EH (cell line): ENCODE measurements at regions not wholly inside any gene's neighbourhood (a gene's known extent, or its start where the extent isn't known, plus 50 kb on each side); places are given as distances from the start of the nearest gene placed in this dataset.
A peak's percentile ranks its signal among the peaks of the same experiment; 100 is the strongest.
"Not testable (repeated sequence)": the region's sequence is repeated elsewhere in the genome, so short reads cannot be mapped to it uniquely, and the experiment has no call there.

Source experiments
- DNase-seq: peaks from one replicate; pipeline ENCODE4 v3.0.0-alpha.2; 2015; ENCODE audit warnings: low read depth

DNA sequence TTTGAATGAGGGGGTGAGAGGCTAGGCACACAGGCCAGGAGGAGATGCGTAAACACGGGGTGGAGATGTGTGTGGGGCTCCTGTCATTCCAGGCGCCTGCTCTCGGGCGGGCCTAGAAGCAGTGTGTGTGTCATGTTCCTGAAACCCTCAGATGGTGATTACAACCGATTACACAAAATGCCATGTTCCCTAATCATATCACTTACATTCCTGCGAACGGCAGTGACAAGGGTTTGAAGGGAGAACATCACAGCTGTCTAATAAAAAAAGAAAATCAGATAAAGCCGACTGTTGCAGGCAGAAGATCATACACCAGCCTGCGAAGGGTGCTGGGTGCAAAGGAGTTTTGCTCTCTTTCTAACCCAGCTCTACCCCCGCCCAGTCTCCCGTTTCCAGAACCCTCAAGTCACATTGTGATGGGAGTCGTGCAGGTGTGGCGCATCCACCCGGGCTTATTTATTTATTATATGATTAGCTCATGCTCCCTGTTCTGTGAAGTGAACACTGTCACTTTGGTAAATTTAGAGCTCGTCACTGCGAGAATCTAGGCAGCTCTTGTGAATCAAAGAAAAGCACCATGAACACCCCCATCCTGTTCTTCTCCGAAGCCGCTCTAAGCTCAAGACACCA lies 140.3 kb downstream of the NR2F2 start:
- DNase-seq: no peak

GRCh38 chr15:96472681-96473080 lies 142.2 kb downstream of the NR2F2 start:
- DNase-seq: no peak

DNA sequence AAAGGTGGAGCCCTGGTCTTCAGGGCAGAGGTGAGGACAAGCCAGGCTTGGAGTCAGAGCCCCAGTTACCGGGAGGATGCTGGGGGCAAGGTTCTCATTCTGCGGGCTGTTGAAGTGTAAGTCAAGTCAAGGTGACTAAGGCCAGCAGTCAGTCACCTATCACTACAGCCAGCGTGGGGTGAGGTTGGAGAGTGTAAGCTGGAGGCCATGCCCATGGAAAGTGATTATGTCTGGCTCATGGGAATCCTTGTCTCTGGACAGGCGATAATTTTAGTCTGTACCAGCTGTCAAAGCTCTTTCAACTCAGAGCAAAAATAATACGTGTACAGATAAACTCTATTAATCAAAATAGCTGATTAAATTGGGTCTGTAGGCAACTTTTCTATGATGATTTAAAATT lies 143.1 kb downstream of the NR2F2 start:
- no peak for DNase-seq

DNA sequence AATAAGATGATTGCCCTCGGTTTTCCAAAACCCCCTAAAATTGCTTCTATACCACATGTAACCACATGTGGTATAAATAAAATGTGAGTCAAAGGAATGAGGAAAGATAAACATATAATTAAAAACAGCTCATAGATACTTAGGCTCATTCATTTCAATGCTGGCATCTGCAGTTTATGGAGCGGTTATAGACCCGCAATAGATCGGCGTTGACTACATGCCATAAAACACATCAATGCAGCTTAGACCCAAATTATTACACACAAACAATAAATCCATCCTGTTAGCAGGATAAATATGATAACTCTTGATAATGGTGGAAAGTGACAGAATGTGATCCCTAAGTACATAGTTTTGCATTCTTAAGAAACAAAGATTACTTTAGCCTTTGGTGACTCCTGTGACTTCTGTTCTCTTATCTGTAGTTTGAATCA lies 143.7 kb downstream of the NR2F2 start:
- DNase-seq: no peak

GRCh38 chr15:96477227-96477626 lies 146.7 kb downstream of the NR2F2 start:
- DNase-seq: no peak

- DNase-seq: not testable (repeated sequence)
Measured at GRCh38 chr15:96484412-96484811, 153.9 kb downstream of the NR2F2 start.

GRCh38 chr15:96484830-96485229 lies 154.3 kb downstream of the NR2F2 start:
- DNase-seq: no peak

DNA sequence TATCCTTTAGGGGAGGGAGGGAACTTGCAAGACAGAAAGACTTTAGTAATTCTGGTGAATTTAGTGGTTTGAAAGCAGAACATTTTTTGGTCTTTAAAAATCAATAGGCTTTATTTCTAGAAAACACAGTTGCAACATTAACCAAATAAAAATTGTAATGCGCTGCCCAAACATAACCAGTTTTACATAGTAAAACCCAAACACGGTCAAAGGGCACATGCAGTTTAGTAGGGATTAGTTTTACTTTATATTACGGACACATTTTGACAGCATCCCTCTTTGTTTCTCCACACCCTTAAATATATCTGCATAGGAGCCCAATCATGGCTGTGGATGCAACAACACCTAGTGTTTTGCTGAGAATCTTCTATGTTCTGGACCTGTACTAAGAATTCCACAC lies 156.7 kb downstream of the NR2F2 start:
- DNase-seq: no peak

- DNase-seq: not testable (repeated sequence)
Measured at GRCh38 chr15:96491066-96491699, 160.7 kb downstream of the NR2F2 start.

DNA sequence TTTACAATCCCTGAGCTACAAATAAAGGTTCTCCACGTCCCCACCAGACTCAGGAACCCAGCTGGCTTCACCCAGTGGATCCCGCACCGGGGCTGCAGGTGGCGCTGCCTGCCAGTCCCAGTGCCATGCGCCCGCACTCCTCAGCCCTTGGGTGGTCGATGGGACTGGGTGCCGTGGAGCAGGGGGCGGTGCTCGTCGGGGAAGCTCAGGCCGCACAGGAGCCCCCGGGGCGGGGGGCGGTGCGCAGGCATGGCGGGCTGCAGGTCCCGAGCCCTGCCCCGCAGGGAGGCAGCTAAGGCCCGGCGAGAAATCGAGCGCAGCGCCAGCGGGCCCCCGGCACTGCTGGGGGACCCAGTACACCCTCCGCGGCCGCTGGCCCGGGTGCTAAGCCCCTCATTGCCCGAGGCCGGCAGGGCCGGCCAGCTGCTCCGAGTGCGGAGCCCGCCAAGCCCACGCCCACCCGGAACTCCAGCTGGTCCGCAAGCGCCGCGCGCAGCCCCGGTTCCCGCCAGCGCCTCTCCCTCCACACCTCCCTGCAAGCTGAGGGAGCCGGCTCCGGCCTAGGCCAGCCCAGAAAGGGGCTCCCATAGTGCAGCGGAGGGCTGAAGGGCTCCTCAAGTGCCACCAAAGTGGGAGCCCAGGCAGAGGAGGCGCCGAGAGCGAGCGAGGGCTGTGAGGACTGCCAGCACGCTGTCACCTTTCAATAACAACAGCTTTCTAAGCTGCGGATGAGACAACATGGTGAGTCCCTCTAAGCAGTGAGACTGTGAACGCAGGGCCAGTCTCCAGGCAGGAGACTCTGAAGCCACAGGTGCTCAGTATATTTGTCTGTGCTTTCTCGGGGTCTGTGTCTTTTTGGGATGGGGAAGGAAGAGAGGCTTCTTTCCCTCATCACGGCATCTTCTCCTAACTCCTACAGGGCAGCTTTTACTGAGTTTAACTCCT lies 161.5 kb downstream of the NR2F2 start:
- DNase-seq: peak; percentile 4

DNA sequence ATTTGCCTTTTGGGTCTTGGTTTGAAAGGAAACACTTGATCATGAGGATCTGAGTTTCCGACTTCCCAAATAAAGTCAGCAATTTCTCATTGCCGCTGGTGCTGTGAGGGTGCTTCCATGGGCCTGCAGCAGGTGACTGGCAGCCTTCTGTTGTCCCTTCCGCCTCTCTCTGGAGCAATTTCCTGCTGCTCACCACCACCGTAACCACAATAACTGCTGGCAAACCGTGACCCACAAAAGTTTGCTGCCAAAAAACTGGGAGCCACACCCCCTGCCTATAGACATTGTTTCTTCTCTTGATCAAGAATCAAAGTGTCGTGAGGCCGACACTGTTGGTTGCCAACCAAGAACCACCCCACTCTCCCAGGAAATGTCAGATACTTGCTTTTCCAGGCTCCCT lies 164.0 kb downstream of the NR2F2 start:
- DNase-seq: no peak

DNA sequence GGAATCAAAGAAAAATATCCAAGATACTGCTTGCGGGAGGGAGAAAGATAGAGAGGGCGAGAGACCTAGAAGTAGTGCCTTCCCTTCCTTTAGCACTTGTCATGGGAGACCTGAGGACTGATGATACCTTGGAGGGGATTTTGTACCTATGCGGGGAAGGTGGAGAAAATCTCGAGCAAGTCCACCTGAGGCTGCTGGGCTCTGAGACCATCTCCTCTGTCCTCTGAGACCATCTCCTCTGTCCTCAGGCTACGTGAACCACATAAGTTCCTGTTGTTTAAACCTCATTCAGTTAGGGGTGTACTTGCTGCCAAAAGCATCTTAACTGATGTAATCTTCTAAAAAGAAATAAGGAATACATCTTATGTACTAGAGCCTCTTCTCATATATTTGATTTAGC lies 164.9 kb downstream of the NR2F2 start:
- DNase-seq: no peak

GRCh38 chr15:96497951-96498350 lies 167.5 kb downstream of the NR2F2 start:
- DNase-seq: no peak

DNA sequence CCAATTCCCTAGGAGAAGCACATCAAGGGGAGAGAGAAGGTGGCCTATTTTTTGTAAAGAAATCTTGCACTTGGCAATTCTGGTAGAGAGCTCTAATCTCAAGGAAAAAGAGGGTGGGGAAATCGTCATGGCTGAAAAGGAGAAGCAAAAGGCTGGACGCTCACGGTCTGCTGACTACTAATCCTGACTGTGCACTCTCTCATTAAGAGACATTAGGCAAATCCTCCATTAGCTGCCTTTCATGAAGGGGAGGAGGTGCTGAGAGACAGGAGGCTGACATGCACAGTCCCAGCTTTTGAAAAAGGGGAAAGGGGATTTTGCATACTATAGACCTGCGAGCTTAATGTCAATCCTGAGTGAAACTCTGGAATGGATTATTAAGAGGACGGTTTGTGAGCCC lies 170.0 kb downstream of the NR2F2 start:
- no peak for DNase-seq

DNA sequence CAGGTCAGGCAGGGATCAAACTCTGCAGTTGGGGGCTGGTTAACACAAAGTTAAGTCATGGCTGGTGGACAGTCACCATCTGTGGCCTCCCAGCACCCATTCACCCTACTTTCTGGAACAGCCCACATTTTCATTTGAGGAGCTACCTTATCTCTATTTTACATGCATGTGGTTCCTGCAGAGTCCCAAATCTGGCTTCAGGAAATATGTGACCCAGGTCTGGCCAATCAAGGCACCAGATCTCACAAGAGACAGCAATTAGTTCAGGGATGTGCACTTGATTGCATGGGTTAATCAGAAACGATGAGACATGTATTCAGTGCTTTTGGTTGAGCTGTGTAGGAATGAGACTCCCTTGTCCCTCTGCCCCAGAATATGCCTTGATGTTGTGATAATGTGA lies 170.9 kb downstream of the NR2F2 start:
- no peak for DNase-seq

GRCh38 chr15:96502196-96502595 lies 171.7 kb downstream of the NR2F2 start:
- DNase-seq: no peak

DNA sequence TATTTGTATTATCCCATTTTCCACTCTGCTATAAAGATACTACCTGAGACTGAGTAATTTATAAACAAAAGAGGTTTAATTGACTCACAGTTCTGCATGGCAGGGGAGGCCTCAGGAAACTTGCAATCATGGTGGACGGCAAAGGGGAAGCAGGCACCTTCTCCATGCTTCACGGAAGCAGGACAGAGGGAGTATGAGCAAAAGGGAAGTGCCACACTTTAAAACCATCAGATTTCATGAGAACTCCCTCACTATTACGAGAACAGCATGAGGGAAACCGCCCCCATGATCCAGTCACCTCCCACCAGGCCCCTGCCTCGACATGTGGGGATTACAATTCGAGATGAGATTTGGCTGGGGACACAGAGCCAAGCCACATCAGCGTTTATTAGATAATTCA lies 172.8 kb downstream of the NR2F2 start:
- DNase-seq: no peak

GRCh38 chr15:96504371-96504770 lies 173.9 kb downstream of the NR2F2 start:
- DNase-seq: no peak

DNA sequence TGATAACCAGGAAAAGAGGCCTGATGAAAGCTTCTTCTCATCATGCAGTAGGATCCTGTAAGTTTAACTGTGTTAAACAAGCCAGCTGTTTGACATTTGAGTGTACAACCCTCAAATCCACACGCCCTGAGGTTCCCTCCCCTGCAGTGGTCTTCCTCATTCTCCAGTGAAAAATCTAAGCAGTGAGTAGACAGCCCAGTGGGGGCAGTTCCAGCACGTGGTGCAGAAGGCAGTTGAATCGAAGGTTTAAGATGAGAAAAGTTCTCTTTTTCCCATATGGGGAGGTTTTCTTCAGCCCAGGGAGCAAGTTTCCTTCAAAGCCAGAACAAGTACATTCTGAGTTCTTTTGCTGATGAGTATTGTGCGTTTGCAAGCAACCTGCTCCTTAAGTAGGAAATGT lies 174.5 kb downstream of the NR2F2 start:
- no peak for DNase-seq

DNA sequence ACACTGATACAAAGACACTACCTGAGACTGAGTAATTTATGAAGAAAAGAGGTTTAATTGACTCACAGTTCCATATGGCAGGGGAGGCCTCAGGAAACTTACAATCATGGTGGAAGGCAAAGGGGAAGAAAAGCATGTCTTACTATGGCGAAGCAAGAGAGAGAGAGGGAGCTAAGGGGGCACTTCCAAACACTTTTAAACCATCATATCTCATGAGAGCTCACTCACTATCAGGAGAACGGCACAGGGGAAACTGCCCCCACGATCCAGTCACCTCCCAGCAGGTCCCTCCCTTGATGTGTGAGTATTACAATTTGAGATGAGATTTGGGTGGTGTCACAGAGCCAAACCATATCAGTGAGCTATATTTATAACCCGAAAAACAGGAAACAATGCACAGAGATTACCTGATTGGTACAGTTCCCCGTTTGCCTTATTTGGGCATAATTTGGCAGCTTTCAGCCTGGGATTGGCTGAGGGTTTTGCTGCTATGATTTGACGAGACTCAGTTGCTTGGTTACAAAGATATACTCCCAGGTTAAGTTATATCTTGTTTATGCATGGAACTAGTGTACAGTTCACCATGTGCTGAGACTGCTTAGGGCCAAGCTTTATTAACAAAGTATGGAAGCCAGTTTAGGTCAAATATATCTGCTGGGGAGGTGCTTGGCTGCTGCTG lies 184.2 kb downstream of the NR2F2 start:
- DNase-seq: no peak

- no peak for DNase-seq
Measured at GRCh38 chr15:96515371-96515770, 184.9 kb downstream of the NR2F2 start.

GRCh38 chr15:96521386-96521785 lies 190.9 kb downstream of the NR2F2 start:
- DNase-seq: no peak
